GM18873 (cell line): ENCODE measurements at regions not wholly inside any gene's neighbourhood (a gene's known extent, or its start where the extent isn't known, plus 50 kb on each side); places are given as distances from the start of the nearest gene placed in this dataset.

Source experiments
- ATAC-seq: cut with Tn5 transposase; IDR thresholded peaks from one replicate; pipeline ENCODE4 v1.9.1; 2021; ENCODE audit warnings: mild to moderate bottlenecking, moderate library complexity, moderate number of reproducible peaks; ENCODE audit not compliant: unreplicated experiment, low FRiP score

- ATAC-seq, result no peak
Measured at GRCh38 chr13:106259928-106260327, 275.5 kb downstream of the EFNB2 start.

GRCh38 chr13:106246666-106247188 lies 288.7 kb downstream of the EFNB2 start:
- no peak for ATAC-seq

- no peak for ATAC-seq
Measured at GRCh38 chr13:106246242-106246641, 289.2 kb downstream of the EFNB2 start.

GRCh38 chr13:106243011-106243565 lies 292.4 kb downstream of the EFNB2 start:
- no peak for ATAC-seq

DNA sequence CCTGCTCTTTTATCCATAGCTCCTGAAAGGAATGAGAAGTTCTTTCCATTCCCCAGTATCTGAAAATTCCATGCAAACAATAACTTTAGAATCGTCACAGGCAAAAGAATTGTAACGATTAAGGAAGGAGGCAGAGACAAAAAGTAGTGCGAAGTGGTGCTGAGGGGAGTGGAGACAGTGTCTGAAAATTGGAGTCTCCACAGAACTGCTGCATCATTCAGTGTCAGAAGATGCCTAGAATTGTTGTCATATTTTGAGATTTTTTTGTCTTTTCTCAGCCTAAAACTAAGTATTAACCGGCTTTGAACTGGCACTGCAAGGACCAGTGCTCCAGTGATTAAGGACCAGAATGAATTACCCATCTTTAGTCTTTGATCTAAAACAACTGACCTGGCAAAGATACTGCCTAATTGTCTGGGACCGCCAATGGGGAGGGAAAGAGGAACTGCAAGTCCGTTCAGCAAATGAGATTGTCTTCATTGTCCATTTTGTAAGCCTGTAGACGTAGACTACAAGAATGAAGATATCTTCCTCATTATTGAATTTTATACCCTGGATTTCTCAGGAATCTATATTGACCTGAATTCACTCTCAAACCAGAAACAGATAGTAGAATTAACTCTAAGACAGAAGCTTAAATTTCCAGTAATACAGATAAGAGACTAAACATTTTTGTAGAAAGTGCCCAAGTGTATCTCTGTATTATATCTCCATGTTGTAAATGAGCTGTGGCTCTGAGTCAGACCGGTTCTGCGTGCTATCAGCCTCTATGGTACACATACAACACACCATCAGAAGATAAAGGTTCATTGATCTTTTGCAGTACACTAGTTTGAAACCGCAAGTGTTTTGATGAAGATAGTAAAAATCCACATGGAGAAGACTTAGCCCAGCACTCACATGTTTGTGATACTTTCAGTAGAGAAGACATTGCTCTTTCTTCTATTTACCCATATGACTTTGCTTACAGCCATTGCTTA lies 293.2 kb downstream of the EFNB2 start:
- ATAC-seq, result no peak

DNA sequence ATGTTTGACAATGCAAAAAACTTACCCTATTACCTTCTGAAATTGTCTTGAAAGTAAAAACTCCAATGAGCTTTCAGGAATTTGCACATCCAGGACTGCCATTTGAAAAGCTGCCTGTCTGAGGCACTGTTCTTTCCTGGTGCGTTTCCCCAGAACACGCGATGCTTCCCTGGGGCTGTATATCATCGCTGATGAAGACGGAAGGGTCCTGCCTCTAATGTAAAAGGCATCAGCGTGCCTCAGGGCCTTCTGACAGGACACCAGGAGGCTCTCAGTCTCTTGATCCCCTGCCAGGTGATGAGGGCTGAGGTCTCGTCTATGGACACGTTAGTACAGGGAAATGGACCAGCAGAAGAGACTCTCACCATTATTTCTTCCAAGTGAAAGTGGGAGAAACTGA lies 296.8 kb downstream of the EFNB2 start:
- ATAC-seq, result no peak

DNA sequence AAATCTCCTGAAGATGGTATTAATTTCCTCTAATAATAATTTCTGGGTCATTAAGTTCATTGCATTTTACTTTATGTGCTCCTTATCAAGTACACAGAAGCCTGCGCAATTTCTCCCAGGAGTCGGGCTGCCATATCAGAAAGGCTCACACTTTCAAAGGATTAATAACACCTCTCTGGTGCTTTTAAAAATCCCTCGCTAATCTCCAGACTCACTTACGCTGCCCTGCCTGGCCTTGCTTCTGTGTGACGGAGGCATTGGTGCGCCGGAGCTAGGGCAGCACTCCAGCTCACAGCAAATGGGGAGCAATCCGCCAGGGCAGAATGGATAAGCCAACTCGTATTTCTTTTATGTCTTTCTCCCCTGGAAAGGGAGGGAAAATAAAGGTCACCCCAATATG lies 300.8 kb downstream of the EFNB2 start:
- ATAC-seq, result no peak

- no peak for ATAC-seq
Measured at GRCh38 chr13:106233134-106233735, 302.2 kb downstream of the EFNB2 start.

DNA sequence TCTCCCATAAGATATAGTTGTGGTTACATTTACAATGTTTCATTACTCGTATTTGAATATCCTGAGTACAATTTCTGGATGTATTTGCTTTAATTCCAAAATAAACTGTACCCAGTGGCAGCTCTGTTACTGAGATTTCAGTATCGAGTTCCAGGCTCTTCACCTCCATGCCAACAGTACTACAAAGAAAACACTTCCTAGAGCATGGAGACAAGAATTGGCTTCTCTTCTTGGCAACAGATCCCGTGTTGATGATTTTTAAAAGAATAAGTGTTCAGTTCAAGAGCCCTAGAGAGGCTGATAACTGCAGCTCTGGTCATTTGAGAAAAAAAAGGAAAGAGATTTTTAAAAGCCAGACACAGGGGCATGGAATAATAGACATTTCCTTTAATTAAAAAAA lies 302.8 kb downstream of the EFNB2 start:
- ATAC-seq, result no peak

- ATAC-seq, result no peak
Measured at GRCh38 chr13:106230450-106230849, 305.0 kb downstream of the EFNB2 start.

GRCh38 chr13:106225126-106225525 lies 310.3 kb downstream of the EFNB2 start:
- no peak for ATAC-seq

- no peak for ATAC-seq
Measured at GRCh38 chr13:106220211-106220610, 315.3 kb downstream of the EFNB2 start.

- ATAC-seq, result no peak
Measured at GRCh38 chr13:106213028-106213757, 322.3 kb downstream of the EFNB2 start.

DNA sequence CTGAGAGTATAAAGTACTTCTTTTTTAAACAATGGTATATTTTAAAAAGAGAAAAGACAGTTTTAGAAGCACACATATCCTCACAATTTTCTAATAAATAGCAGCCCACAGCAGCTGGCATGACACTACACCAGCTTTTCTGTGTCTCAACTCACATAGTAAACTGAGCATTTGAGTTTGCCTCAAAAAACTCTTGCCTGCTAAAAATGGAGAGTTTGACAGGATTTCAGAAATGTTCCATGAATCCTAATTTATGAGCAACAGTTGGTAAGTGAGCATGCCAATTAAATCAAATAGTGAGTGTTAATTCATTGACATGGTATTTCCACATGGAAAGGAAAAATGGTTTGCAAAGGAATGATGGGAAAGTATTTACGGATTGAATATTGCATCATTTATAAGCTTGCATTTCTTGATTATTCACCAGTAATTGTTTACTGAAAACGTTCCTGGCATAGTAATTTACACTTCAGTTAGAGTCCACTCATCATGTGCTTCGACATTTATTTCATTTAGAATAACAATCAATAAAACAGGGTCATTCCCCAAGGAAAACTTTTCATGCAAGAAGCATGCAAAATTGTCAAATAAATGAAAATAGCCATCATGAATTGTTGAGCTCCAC lies 323.0 kb downstream of the EFNB2 start:
- no peak for ATAC-seq

GRCh38 chr13:106210324-106210723 lies 325.1 kb downstream of the EFNB2 start:
- no peak for ATAC-seq

DNA sequence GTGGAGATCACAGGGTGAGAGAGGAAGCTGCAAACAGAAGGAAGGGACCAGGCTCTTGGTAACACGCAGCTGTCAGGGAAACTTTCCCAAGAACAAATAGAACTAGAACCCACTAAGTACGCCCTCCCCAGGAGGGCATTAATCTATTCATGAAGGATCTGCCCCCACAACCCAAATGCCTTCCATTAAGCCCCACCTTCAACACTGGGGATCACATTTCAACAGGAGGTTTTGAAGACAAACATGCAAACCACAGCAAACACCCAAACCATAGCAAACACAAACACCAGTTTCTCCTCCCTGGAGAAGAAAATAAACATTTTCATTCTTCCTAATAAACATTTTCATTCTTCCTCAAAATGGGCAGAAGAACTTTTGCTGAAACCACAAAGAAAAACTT lies 329.6 kb downstream of the EFNB2 start:
- ATAC-seq, result no peak

GRCh38 chr13:106197496-106197895 lies 338.0 kb downstream of the EFNB2 start:
- no peak for ATAC-seq

GRCh38 chr13:106187501-106188095 lies 347.9 kb downstream of the EFNB2 start:
- ATAC-seq, result no peak

DNA sequence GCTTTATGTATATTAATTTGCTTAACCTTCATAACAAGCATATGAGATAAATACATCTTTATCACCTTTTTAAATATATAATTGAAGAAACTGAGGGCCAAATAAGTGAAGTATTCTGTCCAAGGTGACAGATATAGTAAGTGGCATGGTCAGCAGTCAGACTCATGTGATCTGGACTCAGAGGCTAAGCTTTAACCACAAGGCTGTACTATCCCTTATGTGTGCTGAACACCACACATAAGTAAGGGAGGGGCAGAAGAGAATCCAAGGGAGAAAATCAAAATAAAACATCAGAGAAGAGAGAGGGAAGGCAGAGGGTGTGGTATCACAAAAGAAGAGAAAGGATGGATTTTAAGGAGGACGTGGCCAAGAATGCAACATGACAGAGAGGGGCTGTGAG lies 348.4 kb downstream of the EFNB2 start:
- no peak for ATAC-seq
